ENCODE measurements at regions not wholly inside any gene's neighbourhood (a gene's known extent, or its start where the extent isn't known, plus 50 kb on each side); places are given as distances from the start of the nearest gene placed in this dataset.
"Not testable (repeated sequence)": the region's sequence is repeated elsewhere in the genome, so short reads cannot be mapped to it uniquely, and the experiment has no call there.

DNA sequence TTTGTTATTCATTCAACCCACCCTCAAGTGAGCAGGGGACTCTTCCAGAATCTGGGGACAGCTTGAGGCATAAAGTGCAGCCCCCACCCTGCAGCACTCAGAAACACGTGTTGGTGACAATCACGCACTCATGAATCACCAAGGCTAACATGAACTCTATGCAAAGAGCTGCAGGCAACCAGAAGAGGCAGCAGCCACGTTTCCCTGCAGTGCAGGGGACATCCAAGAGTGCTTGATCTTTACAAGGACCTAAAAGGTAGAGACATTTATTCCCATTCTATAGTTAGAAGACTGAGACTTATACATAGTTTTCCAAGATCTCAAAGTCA lies 135.2 kb upstream of the GDF10 start:
- no peaks in the 10 kb centered on the region for H3K36me3 ChIP-seq (replicated peaks; ENCODE audit: insufficient read depth, low read depth)
- WGBS (ENCODE audit: low lambda C conversion rate, missing lambda C conversion rate), result 73% methylated on average over 3 of the region's 3 CpGs
- H3K9me3 ChIP-seq (ENCODE audit: low read depth), result no peaks in the 10 kb centered on the region
- peaks cover 4% of the 10 kb centered on the region for H3K4me1 ChIP-seq (ENCODE audit: insufficient read depth)
- no peak overlapping the region for H3K4me3 ChIP-seq
- no peak overlapping the region for H2AFZ ChIP-seq
- TF ChIP-seq EZH2phosphoT487 (IDR thresholded peaks at IDR 0.05; ENCODE audit: low read depth, severe bottlenecking, unreplicated experiment) (no peak), EZH2 (IDR thresholded peaks at IDR 0.05; ENCODE audit: borderline replicate concordance) (no peak)
- H3K4me2 ChIP-seq, result no peak overlapping the region
- no peaks in the 10 kb centered on the region for H3K9me2 ChIP-seq (replicated peaks; ENCODE audit: insufficient read depth)
- no peaks in the 10 kb centered on the region for H3K79me2 ChIP-seq
- H3K27me3 ChIP-seq, result peaks cover 3% of the 10 kb centered on the region
- H4K20me1 ChIP-seq (ENCODE audit: insufficient read depth, poor library complexity, severe bottlenecking), result no peaks in the 10 kb centered on the region
- no peak overlapping the region for H3K27ac ChIP-seq
- no peak for DNase-seq (ENCODE audit: low spot score)

- no peak overlapping the region for H2AFZ ChIP-seq
Measured at GRCh38 chr10:47165168-47165710, 134.8 kb upstream of the GDF10 start.

GRCh38 chr10:47165711-47166404 lies 134.1 kb upstream of the GDF10 start:
- H3K4me3 ChIP-seq, result no peak overlapping the region
- TF ChIP-seq EZH2 (IDR thresholded peaks at IDR 0.05; ENCODE audit: borderline replicate concordance) (no peak), EZH2phosphoT487 (IDR thresholded peaks at IDR 0.05; ENCODE audit: low read depth, severe bottlenecking, unreplicated experiment) (no peak)
- TF ChIP-seq, protein P1, sequence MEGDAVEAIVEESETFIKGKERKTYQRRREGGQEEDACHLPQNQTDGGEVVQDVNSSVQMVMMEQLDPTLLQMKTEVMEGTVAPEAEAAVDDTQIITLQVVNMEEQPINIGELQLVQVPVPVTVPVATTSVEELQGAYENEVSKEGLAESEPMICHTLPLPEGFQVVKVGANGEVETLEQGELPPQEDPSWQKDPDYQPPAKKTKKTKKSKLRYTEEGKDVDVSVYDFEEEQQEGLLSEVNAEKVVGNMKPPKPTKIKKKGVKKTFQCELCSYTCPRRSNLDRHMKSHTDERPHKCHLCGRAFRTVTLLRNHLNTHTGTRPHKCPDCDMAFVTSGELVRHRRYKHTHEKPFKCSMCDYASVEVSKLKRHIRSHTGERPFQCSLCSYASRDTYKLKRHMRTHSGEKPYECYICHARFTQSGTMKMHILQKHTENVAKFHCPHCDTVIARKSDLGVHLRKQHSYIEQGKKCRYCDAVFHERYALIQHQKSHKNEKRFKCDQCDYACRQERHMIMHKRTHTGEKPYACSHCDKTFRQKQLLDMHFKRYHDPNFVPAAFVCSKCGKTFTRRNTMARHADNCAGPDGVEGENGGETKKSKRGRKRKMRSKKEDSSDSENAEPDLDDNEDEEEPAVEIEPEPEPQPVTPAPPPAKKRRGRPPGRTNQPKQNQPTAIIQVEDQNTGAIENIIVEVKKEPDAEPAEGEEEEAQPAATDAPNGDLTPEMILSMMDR (IDR thresholded peaks at IDR 0.05; ENCODE audit: poor library complexity), result no peak
- H3K27ac ChIP-seq, result peak overlapping the region; percentile 70
- no peaks in the 10 kb centered on the region for H3K9me3 ChIP-seq (ENCODE audit: low read depth)
- peak overlapping the region; percentile 28 for H3K4me2 ChIP-seq
- peaks cover 4% of the 10 kb centered on the region for H3K4me1 ChIP-seq (ENCODE audit: insufficient read depth)
- H3K79me2 ChIP-seq, result no peaks in the 10 kb centered on the region
- H3K9me2 ChIP-seq (replicated peaks; ENCODE audit: insufficient read depth), result no peaks in the 10 kb centered on the region
- H3K36me3 ChIP-seq (replicated peaks; ENCODE audit: insufficient read depth, low read depth), result no peaks in the 10 kb centered on the region
- no peaks in the 10 kb centered on the region for H4K20me1 ChIP-seq (ENCODE audit: insufficient read depth, poor library complexity, severe bottlenecking)
- DNase-seq (ENCODE audit: low spot score), result peak; percentile 62
- H2AFZ ChIP-seq, result no peak overlapping the region
- peaks cover 3% of the 10 kb centered on the region for H3K27me3 ChIP-seq
- WGBS (ENCODE audit: low lambda C conversion rate, missing lambda C conversion rate), result 56% methylated on average over 26 of the region's 26 CpGs

More at GRCh38 chr10:47165168-47165710, 134.8 kb upstream of the GDF10 start:
- Histone ChIP-seq H3K9me3 (ENCODE audit: low read depth) (no peaks in the 10 kb centered on the region), H3K4me3 (no peak overlapping the region), H3K9me2 (replicated peaks; ENCODE audit: insufficient read depth) (no peaks in the 10 kb centered on the region), H4K20me1 (ENCODE audit: insufficient read depth, poor library complexity, severe bottlenecking) (no peaks in the 10 kb centered on the region), H3K27me3 (peaks cover 3% of the 10 kb centered on the region), H3K4me1 (ENCODE audit: insufficient read depth) (peaks cover 4% of the 10 kb centered on the region), H3K4me2 (peak overlapping the region; percentile 28), H3K27ac (peak overlapping the region; percentile 70), H3K79me2 (no peaks in the 10 kb centered on the region), H3K36me3 (replicated peaks; ENCODE audit: insufficient read depth, low read depth) (no peaks in the 10 kb centered on the region)
- WGBS (ENCODE audit: low lambda C conversion rate, missing lambda C conversion rate), result 81% methylated on average over 7 of the region's 7 CpGs
- DNase-seq (ENCODE audit: low spot score), result no peak
- TF ChIP-seq EZH2 (IDR thresholded peaks at IDR 0.05; ENCODE audit: borderline replicate concordance), result no peak
- TF ChIP-seq, protein P1 (IDR thresholded peaks at IDR 0.05; ENCODE audit: poor library complexity), result no peak
- TF ChIP-seq EZH2phosphoT487 (IDR thresholded peaks at IDR 0.05; ENCODE audit: low read depth, severe bottlenecking, unreplicated experiment), result no peak

DNA sequence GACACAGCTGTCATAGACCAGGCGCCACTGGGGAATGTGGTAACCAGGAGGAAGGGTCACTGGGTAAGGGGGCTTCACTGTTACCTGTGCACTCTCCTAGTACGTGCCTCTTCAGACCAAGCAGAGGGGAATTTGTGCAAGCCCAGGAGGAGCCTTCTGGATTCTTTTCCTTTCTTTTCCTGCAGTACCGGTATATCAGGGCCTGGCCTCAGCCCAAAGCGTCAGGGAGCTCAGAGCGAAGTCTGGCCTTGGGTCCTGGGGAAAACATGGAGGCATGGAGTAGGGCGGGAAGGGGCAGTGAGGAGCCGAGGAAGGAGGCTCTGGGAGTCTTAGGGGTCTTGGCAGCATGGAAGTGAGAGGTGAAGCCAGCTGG lies 133.6 kb upstream of the GDF10 start:
- H3K4me3 ChIP-seq, result no peak overlapping the region
- no peak for DNase-seq (ENCODE audit: low spot score)
- no peak overlapping the region for H3K4me2 ChIP-seq
- H3K9me2 ChIP-seq (replicated peaks; ENCODE audit: insufficient read depth), result no peaks in the 10 kb centered on the region
- H3K9me3 ChIP-seq (ENCODE audit: low read depth), result no peaks in the 10 kb centered on the region
- no peaks in the 10 kb centered on the region for H4K20me1 ChIP-seq (ENCODE audit: insufficient read depth, poor library complexity, severe bottlenecking)
- no peaks in the 10 kb centered on the region for H3K27me3 ChIP-seq
- H3K27ac ChIP-seq, result peak overlapping the region; percentile 70
- TF ChIP-seq, protein P1 (IDR thresholded peaks at IDR 0.05; ENCODE audit: poor library complexity), result no peak
- TF ChIP-seq EZH2 (IDR thresholded peaks at IDR 0.05; ENCODE audit: borderline replicate concordance) (no peak), EZH2phosphoT487 (IDR thresholded peaks at IDR 0.05; ENCODE audit: low read depth, severe bottlenecking, unreplicated experiment) (no peak)
- H3K79me2 ChIP-seq, result no peaks in the 10 kb centered on the region
- H2AFZ ChIP-seq, result no peak overlapping the region
- H3K4me1 ChIP-seq (ENCODE audit: insufficient read depth), result peaks cover 4% of the 10 kb centered on the region
- H3K36me3 ChIP-seq (replicated peaks; ENCODE audit: insufficient read depth, low read depth), result no peaks in the 10 kb centered on the region
- WGBS (ENCODE audit: low lambda C conversion rate, missing lambda C conversion rate), result 90% methylated on average over 7 of the region's 7 CpGs

GRCh38 chr10:47166808-47167581 lies 133.0 kb upstream of the GDF10 start:
- not testable (repeated sequence) for H3K4me1 ChIP-seq (ENCODE audit: insufficient read depth); DNase-seq (ENCODE audit: low spot score); H3K27me3 ChIP-seq; H3K4me3 ChIP-seq; H3K79me2 ChIP-seq; H3K36me3 ChIP-seq (replicated peaks; ENCODE audit: insufficient read depth, low read depth); H3K9me3 ChIP-seq (ENCODE audit: low read depth); H2AFZ ChIP-seq; H3K9me2 ChIP-seq (replicated peaks; ENCODE audit: insufficient read depth); H4K20me1 ChIP-seq (ENCODE audit: insufficient read depth, poor library complexity, severe bottlenecking)
- 88% methylated on average over 17 of the region's 17 CpGs for WGBS (ENCODE audit: low lambda C conversion rate, missing lambda C conversion rate)
- Histone ChIP-seq H3K4me2 (peak overlapping the region; percentile 32), H3K27ac (peak overlapping the region; percentile 55)

Data from hepatocyte (in vitro differentiated cells).